NT2/D1 (cell line): ENCODE measurements at regions not wholly inside any gene's neighbourhood (a gene's known extent, or its start where the extent isn't known, plus 50 kb on each side); places are given as distances from the start of the nearest gene placed in this dataset.

Source experiments
- DNase-seq: peaks from one replicate; pipeline ENCODE4 v3.0.0-alpha.2; 2011; ENCODE audit warnings: low read depth, low spot score
- H3K27me3 ChIP-seq: 2 replicates; pipeline ENCODE4 v1.6.0; 2011; ENCODE audit warnings: mild to moderate bottlenecking; ENCODE audit not compliant: insufficient read length, insufficient read depth
- H3K36me3 ChIP-seq: 2 replicates; pipeline ENCODE4 v1.6.1; 2011; ENCODE audit warnings: mild to moderate bottlenecking, low read length, mixed read lengths; ENCODE audit not compliant: insufficient read depth, insufficient read length
- H3K4me1 ChIP-seq: 2 replicates; pipeline ENCODE4 v1.5.1; 2011; ENCODE audit not compliant: insufficient read depth, insufficient read length
- H3K4me3 ChIP-seq: 2 replicates; pipeline ENCODE4 v1.5.1; 2011; ENCODE audit warnings: low read depth; ENCODE audit not compliant: insufficient read length
- H3K9ac ChIP-seq: 2 replicates; pipeline ENCODE4 v1.6.0; 2011; ENCODE audit warnings: low read depth; ENCODE audit not compliant: insufficient read length
- H3K9me3 ChIP-seq: 2 replicates; pipeline ENCODE4 v1.5.1; 2011; ENCODE audit warnings: mild to moderate bottlenecking, low read length; ENCODE audit not compliant: insufficient read depth
- SUZ12 ChIP-seq: IDR thresholded peaks from 2 replicates; pipeline ENCODE4 v1.6.1; 2011; ENCODE audit not compliant: insufficient read length, insufficient read depth; ENCODE audit errors: extremely low read depth
- YY1 ChIP-seq: IDR thresholded peaks from 2 replicates; pipeline ENCODE4 v1.6.1; 2011; ENCODE audit not compliant: insufficient read length, insufficient read depth
- ZNF274 ChIP-seq: IDR thresholded peaks from 2 replicates; pipeline ENCODE4 v1.6.1; 2011; ENCODE audit warnings: mild to moderate bottlenecking, low read depth, low read length

DNA sequence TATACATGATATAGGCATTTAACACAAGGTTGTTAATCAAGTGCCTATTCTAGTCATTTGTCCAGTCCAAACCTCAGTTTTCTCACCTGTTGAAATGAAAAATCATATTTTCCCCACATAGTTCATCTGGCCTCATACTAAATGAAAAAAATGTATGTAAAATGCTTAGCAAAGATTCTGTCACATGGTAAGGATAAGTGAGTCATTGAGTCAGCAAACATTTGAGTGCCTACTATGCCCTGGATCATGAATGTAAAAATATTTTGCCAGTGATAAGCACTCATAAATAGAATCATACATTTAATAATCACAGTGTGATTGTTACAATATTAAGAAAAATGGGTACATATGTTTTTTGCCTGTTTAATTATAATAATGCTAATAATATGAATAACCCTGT, 181.2 kb upstream of the PAPPA start:
- Histone ChIP-seq H3K4me3 (no peak overlapping the region), H3K36me3 (no peaks in the 10 kb centered on the region), H3K9ac (no peak overlapping the region), H3K9me3 (peaks cover 17% of the 10 kb centered on the region), H3K27me3 (no peaks in the 10 kb centered on the region), H3K4me1 (peaks cover 2% of the 10 kb centered on the region)
- DNase-seq = no peak
- TF ChIP-seq SUZ12 (no peak), ZNF274 (no peak), YY1 (no peak)

GRCh38 chr9:115972843-115973595, 180.6 kb upstream of the PAPPA start:
- peaks cover 11% of the 10 kb centered on the region for H3K9me3 ChIP-seq
- no peaks in the 10 kb centered on the region for H3K36me3 ChIP-seq
- DNase-seq = no peak
- H3K4me3 ChIP-seq = no peak overlapping the region
- H3K4me1 ChIP-seq = no peaks in the 10 kb centered on the region
- H3K9ac ChIP-seq = no peak overlapping the region
- no peaks in the 10 kb centered on the region for H3K27me3 ChIP-seq
- TF ChIP-seq YY1 (no peak), ZNF274 (no peak), SUZ12 (no peak)

DNA sequence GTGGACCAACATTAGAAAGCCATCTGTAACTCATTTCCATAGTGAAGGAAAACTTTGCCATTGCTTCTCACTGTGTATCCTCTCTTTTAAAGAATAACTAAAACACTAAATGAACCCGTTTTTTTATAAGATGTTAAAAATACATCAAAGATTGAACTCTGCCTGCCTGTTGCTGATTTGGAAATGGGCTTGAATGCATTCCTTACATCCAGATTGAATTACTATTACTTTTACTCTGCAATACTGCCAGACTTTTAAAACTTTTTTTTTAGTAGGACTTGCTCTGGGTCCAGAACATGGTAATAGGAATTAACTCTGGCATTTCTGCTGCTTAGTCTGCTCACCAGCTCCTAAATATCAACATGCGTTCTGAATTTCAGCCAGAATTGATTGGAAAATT, 176.8 kb upstream of the PAPPA start:
- no peak for TF ChIP-seq SUZ12
- TF ChIP-seq YY1 = no peak
- no peak for TF ChIP-seq ZNF274

GRCh38 chr9:115978091-115978490, 175.5 kb upstream of the PAPPA start:
- no peak for DNase-seq
- Histone ChIP-seq H3K9me3 (no peaks in the 10 kb centered on the region), H3K27me3 (no peaks in the 10 kb centered on the region), H3K36me3 (no peaks in the 10 kb centered on the region), H3K9ac (no peak overlapping the region), H3K4me3 (no peak overlapping the region), H3K4me1 (no peaks in the 10 kb centered on the region)
- TF ChIP-seq YY1 (no peak), ZNF274 (no peak), SUZ12 (no peak)

More for the DNA sequence above, 176.8 kb upstream of the PAPPA start:
- Histone ChIP-seq H3K9me3 (no peaks in the 10 kb centered on the region), H3K4me1 (no peaks in the 10 kb centered on the region), H3K27me3 (no peaks in the 10 kb centered on the region), H3K4me3 (no peak overlapping the region), H3K36me3 (no peaks in the 10 kb centered on the region), H3K9ac (no peak overlapping the region)
- DNase-seq = no peak

DNA sequence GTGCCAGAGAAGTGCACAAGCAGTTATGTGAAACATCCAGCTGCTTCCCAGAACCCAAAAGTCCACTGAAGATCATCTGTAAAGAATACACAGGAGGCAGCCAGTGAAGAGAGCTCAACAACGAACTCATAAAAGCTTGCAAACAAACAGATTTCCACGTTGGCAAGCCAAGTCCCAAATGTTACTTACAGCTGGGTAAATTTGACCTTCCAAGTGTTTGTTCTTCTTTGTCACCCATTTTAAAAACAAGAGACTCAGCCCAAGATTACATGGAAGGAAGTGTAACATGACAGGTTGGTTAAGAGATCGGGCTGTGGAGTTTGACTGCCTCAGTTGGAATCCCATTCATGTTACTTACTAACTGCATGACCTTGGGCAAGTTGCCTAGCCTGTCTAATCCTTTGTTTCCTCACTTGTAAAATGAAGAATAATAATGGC, 174.9 kb upstream of the PAPPA start:
- no peaks in the 10 kb centered on the region for H3K4me1 ChIP-seq
- no peaks in the 10 kb centered on the region for H3K27me3 ChIP-seq
- DNase-seq = no peak
- H3K36me3 ChIP-seq = no peaks in the 10 kb centered on the region
- no peak for TF ChIP-seq SUZ12
- no peak for TF ChIP-seq YY1
- no peak for TF ChIP-seq ZNF274
- H3K9ac ChIP-seq = no peak overlapping the region
- H3K9me3 ChIP-seq = no peaks in the 10 kb centered on the region
- H3K4me3 ChIP-seq = no peak overlapping the region

DNA sequence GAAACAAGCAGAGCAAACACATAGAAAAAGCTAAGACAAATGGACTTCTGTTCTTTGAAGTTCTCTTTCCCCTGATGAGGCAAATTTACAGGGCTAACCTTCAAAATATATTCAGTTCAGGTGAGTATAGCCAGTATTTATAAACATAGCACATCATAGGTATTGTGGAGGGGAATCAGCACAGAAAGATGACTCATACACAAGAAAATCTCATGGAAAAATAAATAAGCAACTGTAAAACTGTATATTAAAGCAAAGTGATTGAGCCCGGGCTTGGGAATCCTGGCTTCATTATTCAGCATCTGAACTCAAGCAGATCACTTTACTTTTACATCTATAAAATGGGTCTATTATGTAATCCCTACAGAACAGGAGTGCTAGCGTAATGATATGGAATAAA, 173.5 kb upstream of the PAPPA start:
- H3K27me3 ChIP-seq = no peaks in the 10 kb centered on the region
- no peaks in the 10 kb centered on the region for H3K4me1 ChIP-seq
- no peak overlapping the region for H3K9ac ChIP-seq
- no peaks in the 10 kb centered on the region for H3K9me3 ChIP-seq
- no peak overlapping the region for H3K4me3 ChIP-seq
- no peak for DNase-seq
- no peaks in the 10 kb centered on the region for H3K36me3 ChIP-seq
- TF ChIP-seq YY1 = no peak
- no peak for TF ChIP-seq SUZ12
- TF ChIP-seq ZNF274 = no peak

GRCh38 chr9:115980502-115980901, 173.1 kb upstream of the PAPPA start:
- no peak for DNase-seq
- no peaks in the 10 kb centered on the region for H3K9me3 ChIP-seq
- no peak overlapping the region for H3K4me3 ChIP-seq
- no peaks in the 10 kb centered on the region for H3K27me3 ChIP-seq
- H3K4me1 ChIP-seq = no peaks in the 10 kb centered on the region
- no peaks in the 10 kb centered on the region for H3K36me3 ChIP-seq
- TF ChIP-seq ZNF274 (no peak), YY1 (no peak), SUZ12 (no peak)
- no peak overlapping the region for H3K9ac ChIP-seq

- DNase-seq = no peak
- H3K4me1 ChIP-seq = no peaks in the 10 kb centered on the region
- H3K9ac ChIP-seq = no peak overlapping the region
- TF ChIP-seq SUZ12 (no peak), YY1 (no peak), ZNF274 (no peak)
- no peaks in the 10 kb centered on the region for H3K9me3 ChIP-seq
- no peak overlapping the region for H3K4me3 ChIP-seq
- H3K27me3 ChIP-seq = no peaks in the 10 kb centered on the region
- no peaks in the 10 kb centered on the region for H3K36me3 ChIP-seq
Observed at GRCh38 chr9:115980976-115981375, 172.6 kb upstream of the PAPPA start.
